Pulmonary artery endothelial cell (primary cell): ENCODE measurements at regions not wholly inside any gene's neighbourhood (a gene's known extent, or its start where the extent isn't known, plus 50 kb on each side); places are given as distances from the start of the nearest gene placed in this dataset.
A peak's percentile ranks its signal among the peaks of the same experiment; 100 is the strongest.

Experiments
- DNase-seq: peaks from one replicate; pipeline ENCODE4 v3.0.0-alpha.2; 2011; ENCODE audit warnings: low read depth, low spot score

GRCh38 chr1:23639460-23640095, 52.0 kb upstream of the RPL11 start:
- DNase-seq: no peak

DNA sequence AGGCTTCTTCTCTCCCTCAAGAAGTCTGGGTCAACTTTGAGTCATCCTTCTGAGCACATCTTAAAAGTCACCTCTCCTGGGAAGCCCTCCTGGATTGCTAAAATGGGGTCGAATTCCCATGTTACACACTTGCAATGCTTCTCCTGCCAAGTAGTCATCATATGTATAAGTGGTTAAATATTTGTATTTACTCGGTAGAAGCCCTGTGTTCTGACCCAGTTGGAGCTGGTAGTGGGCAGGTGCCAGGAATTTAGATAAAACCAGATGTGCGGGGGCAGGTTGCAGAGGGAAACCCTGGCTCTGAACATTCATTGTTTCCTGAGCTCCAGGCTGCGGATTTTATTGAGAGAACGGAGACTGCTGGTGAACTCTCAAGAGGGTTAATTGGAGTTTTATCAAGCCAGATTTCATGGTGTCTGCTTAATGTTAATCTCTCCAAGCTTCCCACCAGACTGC, 52.8 kb upstream of the RPL11 start:
- no peak for DNase-seq

DNA sequence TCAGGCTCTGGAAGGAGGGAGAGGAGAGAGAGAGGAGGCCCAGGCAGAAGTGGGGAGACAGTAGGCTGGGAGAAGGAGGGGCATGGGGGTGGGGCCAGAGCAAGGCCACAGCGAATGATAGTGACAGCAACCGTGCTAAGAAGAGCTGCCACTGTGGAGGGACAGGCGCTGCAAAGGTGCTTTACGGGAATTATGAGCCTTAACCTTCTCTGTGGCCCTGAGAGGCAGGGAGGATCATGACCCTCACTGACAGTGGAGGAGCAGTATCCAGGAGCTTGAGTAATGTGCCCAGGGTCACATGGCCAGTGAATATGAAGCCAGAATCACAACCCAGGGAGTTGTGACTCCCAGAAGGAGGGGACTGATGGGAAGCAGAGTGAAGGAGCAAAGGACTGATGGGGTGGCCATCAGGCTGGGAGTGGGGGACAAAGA, 53.4 kb upstream of the RPL11 start:
- no peak for DNase-seq

DNA sequence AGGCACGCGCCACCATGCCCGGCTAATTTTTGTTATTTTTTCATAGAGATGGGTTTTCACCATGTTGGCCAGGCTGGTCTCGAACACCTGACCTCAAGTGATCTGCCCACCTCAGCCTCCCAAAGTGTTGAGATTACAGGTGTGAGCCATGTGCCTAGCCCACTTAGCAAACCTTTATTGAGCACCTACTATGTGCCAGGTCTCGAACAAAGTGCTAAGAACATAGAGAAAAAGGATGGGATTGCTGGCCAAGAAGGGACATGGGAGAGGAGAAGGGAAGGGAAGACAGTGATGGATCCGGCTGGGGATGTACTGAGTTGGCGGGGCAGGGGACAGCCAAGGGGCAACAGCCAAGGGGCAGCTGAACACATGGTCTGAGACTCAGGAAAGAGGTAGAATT, 55.6 kb upstream of the RPL11 start:
- DNase-seq: no peak

GRCh38 chr1:23634840-23635651, 56.6 kb upstream of the RPL11 start:
- peak; percentile 32 for DNase-seq

GRCh38 chr1:23634518-23634839, 57.1 kb upstream of the RPL11 start:
- no peak for DNase-seq

GRCh38 chr1:23632479-23633160, 59.0 kb upstream of the RPL11 start:
- DNase-seq: no peak

- DNase-seq: no peak
Measured at GRCh38 chr1:23629708-23630290, 61.8 kb upstream of the RPL11 start.

DNA sequence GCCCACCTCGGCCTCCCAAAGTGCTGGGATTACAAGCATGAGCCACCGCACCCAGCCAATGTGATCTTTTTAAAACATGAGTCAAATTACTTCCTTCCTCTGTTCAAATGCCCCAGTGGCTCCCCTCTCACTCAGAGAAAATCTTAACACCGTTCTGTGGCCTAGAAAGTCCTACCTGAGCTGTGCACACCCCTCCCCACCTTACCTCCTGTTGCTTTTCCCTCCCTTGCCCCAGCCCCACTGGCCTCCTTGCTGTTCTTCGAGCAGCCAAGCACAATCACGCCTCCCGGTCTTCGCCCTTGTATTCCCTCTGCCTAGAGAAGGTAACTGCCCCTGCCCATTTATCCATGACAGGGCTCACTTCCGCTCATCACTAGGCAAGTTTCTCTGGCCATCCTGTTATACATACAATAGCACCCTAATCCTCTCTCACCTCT, 62.6 kb upstream of the RPL11 start:
- DNase-seq: no peak

DNA sequence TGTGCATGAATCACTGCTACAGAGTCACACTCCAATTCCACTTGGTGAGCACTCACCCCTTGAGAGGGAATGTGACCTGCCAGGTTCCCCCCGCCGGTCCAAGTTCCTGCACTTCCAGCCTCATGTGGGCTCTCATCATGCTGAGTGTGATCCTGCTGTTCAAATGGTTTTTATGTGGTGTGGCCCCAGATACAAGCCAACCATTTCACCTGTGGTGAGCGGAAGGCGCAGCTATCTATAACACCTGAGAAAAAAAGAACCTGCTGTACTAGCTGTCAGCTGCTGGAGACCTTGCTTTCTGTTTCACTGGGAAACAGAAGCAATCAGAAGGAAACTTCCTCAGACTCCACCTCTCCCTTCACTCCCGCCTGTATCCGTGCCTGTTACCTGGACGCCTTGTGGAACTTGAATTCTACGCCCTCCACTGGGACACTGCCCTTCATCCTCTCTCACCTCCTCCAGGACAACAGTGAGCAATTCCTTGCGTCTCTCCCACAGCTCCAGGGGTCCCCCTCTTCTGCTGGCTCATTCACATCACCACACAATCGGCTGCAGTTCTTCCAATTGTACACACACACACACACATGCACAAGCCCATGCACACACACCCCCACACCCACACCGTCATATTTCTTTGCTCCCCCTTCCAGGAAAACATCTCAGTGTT, 64.4 kb upstream of the RPL11 start:
- no peak for DNase-seq

DNA sequence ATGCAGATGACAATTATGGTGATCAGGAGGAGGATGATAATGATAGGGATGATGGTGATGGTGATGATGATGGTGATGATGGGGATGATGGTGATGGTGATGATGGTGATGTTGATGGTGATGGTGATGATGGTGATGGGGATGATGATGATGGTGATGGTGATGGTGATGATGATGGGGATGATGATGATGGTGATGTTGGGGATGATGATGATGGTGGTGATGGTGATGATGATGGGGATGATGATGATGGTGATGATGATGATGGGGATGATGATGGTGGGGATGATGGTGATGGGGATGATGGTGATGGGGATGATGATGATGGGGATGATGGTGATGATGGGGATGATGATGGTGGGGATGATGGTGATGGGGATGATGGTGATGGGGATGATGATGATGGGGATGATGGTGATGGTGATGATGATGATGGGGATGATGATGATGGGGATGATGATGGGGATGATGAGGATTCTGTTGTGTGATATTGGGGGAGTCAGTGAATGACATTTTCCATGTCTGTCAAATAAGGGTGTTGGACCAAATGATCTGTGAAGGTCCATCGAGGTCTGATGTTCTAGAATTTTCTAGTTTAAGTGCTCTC, 65.6 kb upstream of the RPL11 start:
- no peak for DNase-seq

GRCh38 chr1:23625459-23625858, 66.1 kb upstream of the RPL11 start:
- DNase-seq: no peak

GRCh38 chr1:23624440-23624839, 65.1 kb upstream of the ID3 start:
- no peak for DNase-seq

- no peak for DNase-seq
Measured at GRCh38 chr1:23622284-23622683, 63.0 kb upstream of the ID3 start.

DNA sequence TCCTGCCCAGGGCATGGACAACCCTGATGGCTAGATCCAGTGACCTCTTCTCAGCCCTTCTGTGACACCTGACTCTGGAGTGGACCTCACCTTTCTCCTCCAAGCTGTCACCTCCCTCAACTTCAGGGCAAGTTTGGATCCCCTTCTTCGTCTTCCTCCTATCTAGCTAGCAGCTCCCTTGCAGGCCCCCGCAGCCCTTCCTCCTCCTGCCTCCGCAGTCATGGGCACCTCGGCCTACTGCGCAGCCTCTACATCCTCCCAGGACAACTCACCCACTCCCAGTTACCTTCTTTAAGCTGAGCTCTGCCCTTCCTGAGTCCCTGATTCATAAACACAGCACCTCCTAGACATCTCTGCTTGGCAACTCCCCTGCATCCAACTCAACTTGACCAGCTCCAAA, 61.3 kb upstream of the ID3 start:
- no peak for DNase-seq

GRCh38 chr1:23619299-23620188, 60.2 kb upstream of the ID3 start:
- DNase-seq: no peak

- DNase-seq: no peak
Measured at GRCh38 chr1:23618586-23619083, 59.3 kb upstream of the ID3 start.

DNA sequence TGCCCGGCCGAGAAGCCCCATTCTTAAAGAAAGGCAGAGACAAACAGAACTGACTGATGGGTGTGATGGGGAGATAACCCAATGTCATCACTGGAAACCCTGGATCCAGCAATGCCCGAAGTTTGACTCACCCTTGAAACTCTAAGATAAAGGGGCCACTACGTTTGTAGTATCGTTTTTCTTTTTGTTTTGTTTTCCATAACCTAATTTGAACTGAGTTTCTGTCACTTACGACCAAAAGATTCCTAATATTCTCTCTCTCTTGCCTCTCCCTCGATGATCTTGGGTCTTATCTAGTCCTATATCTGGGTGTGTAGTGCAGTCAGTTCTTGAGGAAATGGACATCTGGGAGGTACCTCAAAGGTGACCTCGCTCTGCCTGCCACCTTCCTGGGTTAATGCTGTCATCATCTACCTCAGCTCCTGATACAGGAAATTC, 57.8 kb upstream of the ID3 start:
- no peak for DNase-seq

- no peak for DNase-seq
Measured at GRCh38 chr1:23616292-23616824, 57.1 kb upstream of the ID3 start.

GRCh38 chr1:23615852-23616251, 56.6 kb upstream of the ID3 start:
- DNase-seq: no peak
